HuH-7 (cell line): ENCODE measurements at regions not wholly inside any gene's neighbourhood (a gene's known extent, or its start where the extent isn't known, plus 50 kb on each side); places are given as distances from the start of the nearest gene placed in this dataset.

Source experiments
- DNase-seq: peaks from one replicate; pipeline ENCODE4 v3.0.0; 2011; ENCODE audit warnings: low spot score

GRCh38 chr5:71948206-71948605 is 159.1 kb upstream of the MAP1B start:
- no peak for DNase-seq

GRCh38 chr5:71949772-71950171 is 157.5 kb upstream of the MAP1B start:
- no peak for DNase-seq

- no peak for DNase-seq
Observed at GRCh38 chr5:71953866-71954265, 153.4 kb upstream of the MAP1B start.

GRCh38 chr5:71954329-71954728 is 152.9 kb upstream of the MAP1B start:
- no peak for DNase-seq

- no peak for DNase-seq
Observed at GRCh38 chr5:71955723-71956122, 151.6 kb upstream of the MAP1B start.

GRCh38 chr5:71957292-71957898 is 149.9 kb upstream of the MAP1B start:
- DNase-seq, result no peak

GRCh38 chr5:71960195-71960594 is 147.1 kb upstream of the MAP1B start:
- DNase-seq, result no peak

- no peak for DNase-seq
Observed at GRCh38 chr5:71961786-71962185, 145.5 kb upstream of the MAP1B start.

GRCh38 chr5:71969460-71969859 is 137.8 kb upstream of the MAP1B start:
- DNase-seq, result no peak

- DNase-seq, result no peak
Observed at GRCh38 chr5:71971862-71972261, 135.4 kb upstream of the MAP1B start.

- no peak for DNase-seq
Observed at GRCh38 chr5:71972777-71973473, 134.3 kb upstream of the MAP1B start.

- no peak for DNase-seq
Observed at GRCh38 chr5:71973563-71973962, 133.7 kb upstream of the MAP1B start.

- no peak for DNase-seq
Observed at GRCh38 chr5:71974165-71974564, 133.1 kb upstream of the MAP1B start.

- DNase-seq, result no peak
Observed at GRCh38 chr5:71974622-71975021, 132.7 kb upstream of the MAP1B start.

- no peak for DNase-seq
Observed at GRCh38 chr5:71976449-71976848, 130.8 kb upstream of the MAP1B start.

- no peak for DNase-seq
Observed at GRCh38 chr5:71977311-71977710, 130.0 kb upstream of the MAP1B start.

GRCh38 chr5:71978216-71978615 is 129.1 kb upstream of the MAP1B start:
- no peak for DNase-seq

- DNase-seq, result no peak
Observed at GRCh38 chr5:71982717-71983395, 124.4 kb upstream of the MAP1B start.

- no peak for DNase-seq
Observed at GRCh38 chr5:71986101-71986500, 121.2 kb upstream of the MAP1B start.

- DNase-seq, result no peak
Observed at GRCh38 chr5:71988808-71989207, 118.5 kb upstream of the MAP1B start.

- no peak for DNase-seq
Observed at GRCh38 chr5:71993600-71993999, 113.7 kb upstream of the MAP1B start.

- no peak for DNase-seq
Observed at GRCh38 chr5:71996789-71997188, 110.5 kb upstream of the MAP1B start.

GRCh38 chr5:71998746-71999145 is 108.5 kb upstream of the MAP1B start:
- no peak for DNase-seq

- DNase-seq, result no peak
Observed at GRCh38 chr5:72000707-72001106, 106.6 kb upstream of the MAP1B start.
